H1 (cell line): ENCODE measurements at regions not wholly inside any gene's neighbourhood (a gene's known extent, or its start where the extent isn't known, plus 50 kb on each side); places are given as distances from the start of the nearest gene placed in this dataset.

Experiments
- CTCF ChIA-PET: fragments of 300-600 bp; sonication (Branson Sonifier 250); formaldehyde crosslinking; loops from one replicate; lab custom pipeline; 2021; ENCODE audit not compliant: partially characterized antibody; lab: Charles Lee
- POLR2A ChIA-PET: fragments of 300-600 bp; sonication (Branson Sonifier 250); formaldehyde crosslinking; loops from one replicate; lab custom pipeline; 2021; ENCODE audit warnings: inconsistent platforms; ENCODE audit not compliant: partially characterized antibody; lab: Charles Lee
- DNase-seq, 2 experiments: peaks; one replicate each; pipeline versions ENCODE4 v3.0.0 to v3.0.0-alpha.2; 2010 to 2022; ENCODE audit warnings: low spot score in 2 of 2, low read depth in 1 of 2, mixed read lengths in 1 of 2
- FAIRE-seq: peaks from 2 replicates; lab custom pipeline; 2011; peaks lifted over from hg19 to GRCh38; lab: Jason Lieb, UNC
- H2AFZ ChIP-seq: 2 replicates; pipeline ENCODE4 v1.8.1; 2012; ENCODE audit warnings: low read length, inconsistent platforms
- H2AK5ac ChIP-seq: 2 replicates; pipeline ENCODE4 v1.6.1; 2013; ENCODE audit warnings: low read depth, low read length
- H2BK120ac ChIP-seq: replicated peaks from 2 replicates; pipeline ENCODE3; 2013; ENCODE audit warnings: low read depth, low read length, inconsistent platforms
- H2BK12ac ChIP-seq: 2 replicates; pipeline ENCODE4 v1.6.1; 2013; ENCODE audit warnings: low read depth, low read length
- H2BK15ac ChIP-seq: 2 replicates; pipeline ENCODE4 v1.6.1; 2013; ENCODE audit warnings: low read length
- H2BK20ac ChIP-seq: 2 replicates; pipeline ENCODE4 v1.6.1; 2013; ENCODE audit warnings: low read length
- H2BK5ac ChIP-seq: 2 replicates; pipeline ENCODE4 v1.6.1; 2013; ENCODE audit warnings: low read depth, low read length
- H3K14ac ChIP-seq: 2 replicates; pipeline ENCODE4 v1.6.1; 2013; ENCODE audit warnings: inconsistent platforms; ENCODE audit not compliant: insufficient read length
- H3K18ac ChIP-seq: 2 replicates; pipeline ENCODE4 v1.6.1; 2013; ENCODE audit warnings: low read length; ENCODE audit errors: extremely low read depth
- H3K23ac ChIP-seq: 2 replicates; pipeline ENCODE4 v1.6.1; 2013; ENCODE audit warnings: inconsistent platforms; ENCODE audit not compliant: insufficient read length
- H3K23me2 ChIP-seq: 2 replicates; pipeline ENCODE4 v1.6.1; 2013; ENCODE audit warnings: low read depth, low read length
- H3K27ac ChIP-seq: 2 replicates; pipeline ENCODE4 v1.6.1; 2011; ENCODE audit warnings: low read depth, low read length, inconsistent platforms
- H3K27me3 ChIP-seq, 4 experiments: replicated peaks in 1 of 4; 1 replicate in 1 of 4; 2 replicates in 3 of 4; pipeline versions ENCODE4 v1.6.1 to v1.8.1; 2011 to 2013; ENCODE audit warnings: low read length in 3 of 4, mild to moderate bottlenecking in 3 of 4, inconsistent platforms in 2 of 4, mixed read lengths in 2 of 4, moderate library complexity in 1 of 4; ENCODE audit not compliant: control insufficient read depth in 3 of 4, insufficient read depth in 3 of 4; ENCODE audit errors: extremely low read depth in 1 of 4
- H3K36me3 ChIP-seq, 4 experiments: 2 replicates each; pipeline versions ENCODE4 v1.6.1 to v1.8.1; 2011 to 2013; ENCODE audit warnings: mild to moderate bottlenecking in 4 of 4, low read length in 3 of 4, moderate library complexity in 2 of 4, control low read depth in 1 of 4, inconsistent platforms in 1 of 4; ENCODE audit not compliant: insufficient read depth in 4 of 4, control insufficient read depth in 2 of 4
- H3K4ac ChIP-seq: replicated peaks from 2 replicates; pipeline ENCODE3; 2013; ENCODE audit warnings: low read length, low read depth, mixed read lengths, inconsistent platforms; ENCODE audit not compliant: insufficient read length
- H3K4me1 ChIP-seq, 4 experiments: replicated peaks in 1 of 4; 1 replicate in 1 of 4; 2 replicates in 3 of 4; pipeline versions ENCODE4 v1.6.1 to v1.8.1; 2011 to 2013; ENCODE audit warnings: low read length in 3 of 4, inconsistent platforms in 2 of 4, mixed read lengths in 1 of 4; ENCODE audit not compliant: insufficient read depth in 4 of 4, control insufficient read depth in 3 of 4
- H3K4me2 ChIP-seq, 2 experiments: 2 replicates each; pipeline versions ENCODE4 v1.6.1 to v1.8.1; 2011 to 2013; ENCODE audit warnings: low read depth in 2 of 2, low read length in 2 of 2, control low read depth in 1 of 2, inconsistent platforms in 1 of 2, mild to moderate bottlenecking in 1 of 2; ENCODE audit not compliant: insufficient read depth in 1 of 2
- H3K4me3 ChIP-seq, 4 experiments: fragments of 200-600, 300-600 bp in 1 of 4; sonication (generic), shearing (Covaris generic), sonication (Bioruptor Twin) in 1 of 4; 2 replicates each; pipeline versions ENCODE4 v1.5.1 to v1.8.1; 2011 to 2016; ENCODE audit warnings: low read length in 4 of 4, low read depth in 3 of 4, control low read depth in 2 of 4, inconsistent platforms in 2 of 4, mild to moderate bottlenecking in 2 of 4, mixed read lengths in 1 of 4, moderate library complexity in 1 of 4; ENCODE audit not compliant: insufficient read depth in 2 of 4; ENCODE audit errors: extremely low read depth in 1 of 4
- H3K56ac ChIP-seq: replicated peaks from 2 replicates; pipeline ENCODE3; 2013; ENCODE audit warnings: low read depth, mild to moderate bottlenecking, mixed read lengths, low read length, inconsistent platforms; ENCODE audit not compliant: insufficient read length
- H3K79me1 ChIP-seq: 2 replicates; pipeline ENCODE4 v1.6.1; 2013; ENCODE audit warnings: low read depth, low read length, control low read depth
- H3K79me2 ChIP-seq, 2 experiments: 2 replicates each; pipeline versions ENCODE4 v1.6.1 to v1.8.1; 2012 to 2013; ENCODE audit warnings: low read length in 2 of 2, mild to moderate bottlenecking in 2 of 2, inconsistent platforms in 1 of 2; ENCODE audit not compliant: insufficient read depth in 2 of 2, control insufficient read depth in 1 of 2
- H3K9ac ChIP-seq, 4 experiments: replicated peaks in 1 of 4; 1 replicate in 1 of 4; 2 replicates in 3 of 4; pipeline versions ENCODE4 v1.6.1 to v1.8.1; 2011 to 2013; ENCODE audit warnings: low read depth in 3 of 4, low read length in 3 of 4, control low read depth in 2 of 4, mild to moderate bottlenecking in 2 of 4, moderate library complexity in 2 of 4, inconsistent platforms in 1 of 4; ENCODE audit errors: extremely low read depth in 1 of 4
- H3K9me3 ChIP-seq, 2 experiments: 2 replicates each; pipeline versions ENCODE4 v1.6.1 to v1.8.1; 2012 to 2013; ENCODE audit warnings: mild to moderate bottlenecking in 2 of 2, moderate library complexity in 2 of 2, control low read depth in 1 of 2, inconsistent platforms in 1 of 2, low read depth in 1 of 2, low read length in 1 of 2, mixed read lengths in 1 of 2; ENCODE audit not compliant: insufficient read depth in 2 of 2
- H4K20me1 ChIP-seq, 2 experiments: replicated peaks in 1 of 2; 2 replicates each; pipeline versions ENCODE3 to v1.8.1; 2011 to 2013; ENCODE audit warnings: inconsistent platforms in 2 of 2, low read length in 2 of 2, mild to moderate bottlenecking in 1 of 2; ENCODE audit not compliant: insufficient read depth in 2 of 2, control insufficient read depth in 1 of 2
- H4K5ac ChIP-seq: 2 replicates; pipeline ENCODE4 v1.6.1; 2013; ENCODE audit warnings: low read length, low read depth, mixed read lengths, inconsistent platforms; ENCODE audit not compliant: insufficient read length
- H4K8ac ChIP-seq: 2 replicates; pipeline ENCODE4 v1.8.0; 2013; ENCODE audit warnings: mild to moderate bottlenecking, moderate library complexity, low read length, inconsistent platforms; ENCODE audit not compliant: insufficient read depth; ENCODE audit errors: extremely low read depth
- H4K91ac ChIP-seq: replicated peaks from 2 replicates; pipeline ENCODE3; 2013; ENCODE audit warnings: low read length, mixed read lengths, inconsistent platforms; ENCODE audit not compliant: insufficient read length
- JUN ChIP-seq: IDR thresholded peaks from 2 replicates; pipeline ENCODE4 v1.6.1; 2011; ENCODE audit warnings: low read depth, mild to moderate bottlenecking, improper control_type of control experiment, low read length
- RXRA ChIP-seq: IDR thresholded peaks from 2 replicates; pipeline ENCODE4 v1.6.1; 2011; ENCODE audit warnings: low read depth, mild to moderate bottlenecking, low read length, moderate library complexity; ENCODE audit not compliant: insufficient read depth
- SIRT6 ChIP-seq: IDR thresholded peaks from one replicate; pipeline ENCODE4 v1.7.1; 2012; ENCODE audit warnings: low read length, inconsistent platforms
- WGBS, 2 experiments: shearing (Covaris generic) in 1 of 2; methylation state at CpG; one replicate each; pipeline versions ENCODE4 v1.1.6 to v1.1.7; 2013 to 2015; ENCODE audit warnings: low lambda C conversion rate in 2 of 2, mixed read lengths in 2 of 2, inconsistent platforms in 1 of 2, low coverage in 1 of 2, missing lambda C conversion rate in 1 of 2; ENCODE audit not compliant: insufficient replicate concordance in 2 of 2, insufficient coverage in 1 of 2, insufficient read length in 1 of 2; ENCODE audit errors: extremely low coverage in 1 of 2, missing lambda C conversion rate in 1 of 2; 5-methylcytosine and 5-hydroxymethylcytosine counted together

DNA sequence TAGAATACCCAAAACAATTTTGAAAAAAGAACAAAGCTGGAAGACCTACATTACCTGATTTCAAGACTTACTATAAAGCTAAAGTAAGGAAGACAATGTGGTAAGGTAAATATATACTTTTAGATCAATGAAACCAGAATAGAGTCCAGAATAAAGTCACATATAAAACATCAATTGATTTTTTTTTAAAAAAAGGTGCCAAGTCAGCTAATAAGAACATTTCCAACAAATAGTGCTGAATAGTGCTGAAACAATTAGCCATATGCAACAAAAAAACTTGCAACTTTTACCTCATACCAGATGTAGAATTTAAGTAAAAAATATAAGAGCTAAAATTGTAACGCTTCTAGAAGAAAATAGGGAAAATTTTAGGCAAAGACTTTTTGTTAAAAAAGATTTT, 73.0 kb upstream of the PDHA1 start:
- H3K27me3 ChIP-seq = no peaks in the 10 kb centered on the region
- H3K4ac ChIP-seq = no peak overlapping the region
- no peaks in the 10 kb centered on the region for H3K79me2 ChIP-seq
- TF ChIP-seq JUN = no peak
- no peak for TF ChIP-seq RXRA
- no peak for TF ChIP-seq SIRT6
- no peak overlapping the region for H2BK5ac ChIP-seq
- H3K27ac ChIP-seq = no peak overlapping the region
- 87% methylated on average over 1 of the region's 1 CpG; no CpG with 5 or more reads in 1 of the 2 experiments for WGBS, 2 experiments
- ChIA-PET CTCF (no interaction called here), POLR2A (interaction anchor here (1.1 kb wide), 1 partner anchor 10 kb away, joined by 3 read pairs; no protein-coding TSS in a partner anchor)
- no peaks in the 10 kb centered on the region for H3K79me1 ChIP-seq
- no peak overlapping the region for H2AFZ ChIP-seq
- H3K4me1 ChIP-seq = no peaks in the 10 kb centered on the region
- H4K20me1 ChIP-seq = no peaks in the 10 kb centered on the region
- H2BK15ac ChIP-seq = no peak overlapping the region
- H3K9ac ChIP-seq = no peak overlapping the region
- H3K36me3 ChIP-seq = no peaks in the 10 kb centered on the region
- H4K5ac ChIP-seq = no peak overlapping the region
- H2AK5ac ChIP-seq = no peak overlapping the region
- H3K9me3 ChIP-seq = no peaks in the 10 kb centered on the region
- FAIRE-seq (no peak), DNase-seq (no peak)
- H3K4me3 ChIP-seq = no peak overlapping the region
- H3K18ac ChIP-seq = no peak overlapping the region
- no peak overlapping the region for H2BK120ac ChIP-seq
- H4K8ac ChIP-seq = no peak overlapping the region
- no peaks in the 10 kb centered on the region for H3K23me2 ChIP-seq
- H2BK12ac ChIP-seq = no peak overlapping the region
- H3K23ac ChIP-seq = no peak overlapping the region
- no peak overlapping the region for H3K4me2 ChIP-seq
- H3K14ac ChIP-seq = no peak overlapping the region
- H4K91ac ChIP-seq = no peak overlapping the region
- no peak overlapping the region for H2BK20ac ChIP-seq
- no peak overlapping the region for H3K56ac ChIP-seq
